H1 (cell line): ENCODE measurements at regions not wholly inside any gene's neighbourhood (a gene's known extent, or its start where the extent isn't known, plus 50 kb on each side); places are given as distances from the start of the nearest gene placed in this dataset.

Source experiments
- CHD7 ChIP-seq: fragments of 300-600 bp; sonication (generic); IDR thresholded peaks from 2 replicates; pipeline ENCODE4 v1.7.1; 2012; ENCODE audit warnings: low read length, moderate library complexity, mild to moderate bottlenecking, inconsistent platforms; ENCODE audit not compliant: insufficient replicate concordance
- CREB1 ChIP-seq: IDR thresholded peaks from 2 replicates; pipeline ENCODE4 v1.6.1; 2012; ENCODE audit warnings: inconsistent platforms
- KDM5A ChIP-seq: fragments of 200-600 bp; IDR thresholded peaks from 2 replicates; pipeline ENCODE4 v1.7.1; 2012; ENCODE audit warnings: mild to moderate bottlenecking, low read length, inconsistent platforms, mixed read lengths
- SIX5 ChIP-seq: IDR thresholded peaks from 2 replicates; pipeline ENCODE4 v1.6.1; 2011; ENCODE audit warnings: mild to moderate bottlenecking, low read depth, low read length
- TAF7 ChIP-seq: optimal IDR thresholded peaks from 2 replicates; pipeline ENCODE3; 2011; ENCODE audit warnings: low read depth, mild to moderate bottlenecking, inconsistent platforms, low read length, moderate library complexity, borderline replicate concordance

- TF ChIP-seq CHD7 (no peak), TAF7 (no peak), CREB1 (no peak), KDM5A (no peak), SIX5 (no peak)
Observed at GRCh38 chr15:72972362-72972761, 79.9 kb upstream of the NEO1 start (continued).
